Stimulated activated CD8-positive, alpha-beta memory T cell treated with anti-CD3 and anti-CD28 coated beads, Interleukin-12 subunit alpha, Interleukin-12 subunit beta, amount 100 ng/mL, for 1 hour (primary cell): ENCODE measurements at regions not wholly inside any gene's neighbourhood (a gene's known extent, or its start where the extent isn't known, plus 50 kb on each side); places are given as distances from the start of the nearest gene placed in this dataset.
"Not testable (repeated sequence)": the region's sequence is repeated elsewhere in the genome, so short reads cannot be mapped to it uniquely, and the experiment has no call there.

Source experiments
- DNase-seq: peaks from one replicate; pipeline ENCODE4 v3.0.0-alpha.2; 2020; ENCODE audit warnings: low read depth

DNA sequence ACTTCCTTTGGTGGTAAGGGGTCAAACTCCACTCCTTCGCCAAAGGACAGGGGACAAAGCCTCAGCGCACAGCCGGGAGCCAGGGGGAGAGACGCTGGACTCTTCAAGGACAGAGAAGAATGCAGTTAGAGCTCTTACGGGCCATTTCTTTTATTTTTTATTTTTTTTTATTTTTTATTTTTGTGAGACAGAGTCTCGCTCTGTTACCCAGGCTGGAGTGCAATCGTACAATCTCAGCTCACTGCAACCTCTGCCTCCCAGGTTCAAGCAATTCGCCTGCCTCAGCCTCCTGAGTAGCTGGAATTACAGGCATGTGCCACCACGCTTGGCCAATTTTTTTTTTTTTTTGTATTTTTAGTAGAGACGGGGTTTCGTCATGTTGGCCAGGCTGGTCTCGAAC, 93.2 kb upstream of the RPH3AL start, which contains the start of gene RFLNB:
Gene RFLNB (minus strand): TSS at position 101 of the 400 bp plus-strand sequence.
- not testable (repeated sequence) for DNase-seq

DNA sequence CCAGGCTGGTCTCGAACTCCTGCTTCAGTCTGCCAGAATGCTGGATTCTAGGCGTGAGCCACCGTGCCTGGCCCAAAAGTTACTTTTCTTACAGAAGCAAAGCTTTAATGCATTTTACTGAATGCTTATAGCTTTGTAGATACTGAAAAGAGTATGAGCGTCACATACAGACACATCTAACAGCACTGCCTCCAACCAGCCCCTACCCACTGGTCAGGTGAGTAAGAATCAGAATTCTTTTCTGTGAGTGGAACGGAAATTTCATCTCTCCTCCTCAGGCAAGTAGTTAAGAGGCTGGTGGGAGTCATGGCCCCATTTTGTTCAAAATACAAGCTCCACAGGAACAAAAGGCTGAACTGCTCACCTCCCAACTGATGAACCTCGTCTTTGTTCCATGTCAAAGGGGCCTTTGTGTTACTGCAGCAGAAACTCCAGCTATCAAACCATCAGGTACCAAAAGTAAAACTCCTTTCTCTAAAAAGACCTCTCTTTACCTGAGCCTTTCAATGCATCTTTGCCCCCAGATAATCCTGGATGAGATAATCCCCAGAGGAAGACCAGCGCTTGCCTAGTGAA, 92.4 kb upstream of the RPH3AL start:
- DNase-seq: no peak

DNA sequence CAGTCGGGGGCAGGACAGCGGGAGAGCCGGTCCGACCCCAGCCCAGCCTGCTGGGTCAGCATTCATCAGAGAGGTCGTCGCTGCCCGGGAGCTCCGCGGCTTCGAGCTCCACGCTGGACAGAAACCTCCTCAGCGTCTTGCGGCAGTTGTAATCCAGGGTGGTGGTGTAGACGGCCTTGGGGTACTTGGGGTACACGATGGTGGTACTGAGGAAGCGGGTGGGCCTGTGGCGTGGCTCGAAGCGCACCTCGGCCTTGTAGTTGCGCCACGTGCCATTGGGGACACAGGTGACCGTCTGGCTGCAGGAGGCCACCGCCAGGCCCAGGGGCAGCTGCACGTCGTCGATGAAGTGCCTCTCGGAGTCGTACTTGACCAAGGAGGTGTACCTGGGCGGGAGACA, 90.5 kb upstream of the RPH3AL start:
- no peak for DNase-seq

DNA sequence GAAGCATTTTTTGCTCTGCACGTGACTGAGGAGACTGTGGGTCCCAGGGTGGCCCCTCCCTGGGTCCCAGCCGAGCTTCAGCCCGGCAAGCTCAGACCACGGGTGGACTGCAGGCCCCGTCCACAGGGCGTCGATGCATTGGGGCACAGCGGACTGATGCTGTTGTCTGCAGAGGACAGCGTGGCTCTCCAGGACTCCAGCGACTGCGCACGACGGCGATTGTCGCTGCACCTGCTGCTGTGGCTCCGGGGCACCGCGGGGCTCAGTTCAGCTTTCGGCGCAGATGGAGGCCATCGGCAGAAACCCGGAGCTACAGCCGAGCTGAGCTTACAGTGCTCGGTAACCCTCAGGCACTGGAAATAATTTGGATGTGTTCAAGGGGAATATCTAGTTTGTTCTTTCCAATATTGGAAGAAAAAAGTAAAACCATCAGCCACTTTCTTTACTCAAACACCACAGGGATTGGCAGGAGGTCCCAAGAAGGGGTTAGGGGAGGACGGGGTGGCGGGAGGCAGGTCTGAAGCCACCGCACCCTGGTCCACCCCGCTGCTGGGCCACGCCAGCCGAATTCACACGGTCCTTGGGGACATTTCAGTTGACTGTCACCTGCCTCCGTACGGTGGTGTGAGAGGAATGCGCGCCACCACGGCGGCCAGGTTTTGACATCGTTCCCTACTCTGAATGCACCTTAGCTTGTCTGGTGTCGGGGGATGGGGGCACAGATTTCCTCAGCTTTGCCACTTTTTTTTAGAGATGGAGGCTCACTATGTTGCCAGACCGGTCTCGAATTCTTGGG, 88.7 kb upstream of the RPH3AL start:
- no peak for DNase-seq

DNA sequence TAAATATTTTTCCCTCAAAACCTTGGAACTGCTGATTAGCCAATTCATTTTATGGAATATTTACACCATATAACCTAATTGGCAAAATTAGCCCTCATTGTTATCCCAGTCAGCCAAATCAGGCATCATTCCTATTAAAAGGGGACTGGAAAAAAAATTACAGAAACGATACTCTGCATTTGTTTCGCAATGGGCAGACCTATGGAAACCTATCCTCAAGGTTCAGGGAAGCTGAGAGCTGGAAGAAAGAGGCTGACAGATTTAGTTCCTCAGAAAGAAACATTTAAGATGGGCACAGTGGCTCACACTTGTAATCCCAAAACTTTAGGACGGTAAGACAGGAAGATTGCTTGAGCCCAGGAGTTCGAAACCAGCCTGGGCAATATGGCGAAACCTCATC, 85.6 kb upstream of the RPH3AL start:
- DNase-seq: no peak

DNA sequence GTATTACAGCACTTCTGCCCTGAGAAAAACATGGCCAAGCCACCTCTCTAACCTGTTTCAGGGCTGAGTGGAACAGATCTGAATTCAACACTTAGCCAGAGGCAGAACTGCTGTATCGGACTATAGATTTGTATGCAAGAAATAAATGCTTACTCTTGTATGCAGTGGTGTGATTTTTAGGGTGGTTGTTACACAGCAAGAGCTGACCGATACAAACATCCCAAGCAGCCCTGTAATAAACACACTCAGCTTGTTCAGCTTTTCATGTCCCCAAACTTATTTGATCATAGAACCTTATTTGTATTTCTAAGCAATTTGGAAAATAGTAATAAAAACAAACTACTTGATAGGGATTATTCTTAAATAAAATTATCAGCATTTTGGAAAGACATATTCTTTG, 84.9 kb upstream of the RPH3AL start:
- DNase-seq: no peak

DNA sequence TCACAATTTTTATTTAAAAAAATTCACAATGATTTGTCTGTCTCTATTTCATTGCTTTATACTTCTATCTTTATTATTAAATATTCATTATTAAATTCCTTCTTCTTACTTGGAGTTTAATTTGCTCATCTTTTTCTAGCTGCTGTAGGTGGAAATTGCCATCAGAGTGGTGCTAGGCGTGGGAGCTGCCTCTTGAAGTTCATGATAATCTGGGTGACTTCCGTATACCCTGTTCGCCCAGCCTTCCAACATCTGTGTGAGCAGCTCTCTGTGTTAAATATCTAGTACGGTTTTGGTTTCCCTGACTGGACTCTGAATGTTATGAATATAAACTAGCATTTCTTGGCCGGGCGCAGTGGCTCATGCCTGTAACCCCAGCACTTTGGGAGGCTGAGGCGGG, 84.0 kb upstream of the RPH3AL start:
- DNase-seq: no peak

DNA sequence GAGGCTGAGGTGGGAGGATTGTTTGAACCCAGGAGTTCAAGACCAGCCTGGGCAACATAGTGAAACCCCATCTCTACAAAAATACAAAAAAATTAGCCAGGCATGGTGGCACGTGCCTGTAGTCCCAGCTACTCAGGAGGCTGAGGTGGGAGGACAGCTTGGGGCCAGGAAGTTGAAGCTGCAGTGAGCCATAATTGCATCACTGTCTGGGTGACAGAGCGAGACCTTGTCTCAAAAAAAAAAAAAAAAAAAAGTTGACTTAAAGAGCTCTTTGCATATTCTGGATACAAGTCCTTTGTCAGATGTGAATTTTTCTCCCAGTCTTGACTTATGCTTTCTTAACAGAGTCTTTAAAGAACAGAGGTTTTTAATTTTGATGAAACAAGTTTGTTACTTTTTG, 79.9 kb upstream of the RPH3AL start:
- not testable (repeated sequence) for DNase-seq

DNA sequence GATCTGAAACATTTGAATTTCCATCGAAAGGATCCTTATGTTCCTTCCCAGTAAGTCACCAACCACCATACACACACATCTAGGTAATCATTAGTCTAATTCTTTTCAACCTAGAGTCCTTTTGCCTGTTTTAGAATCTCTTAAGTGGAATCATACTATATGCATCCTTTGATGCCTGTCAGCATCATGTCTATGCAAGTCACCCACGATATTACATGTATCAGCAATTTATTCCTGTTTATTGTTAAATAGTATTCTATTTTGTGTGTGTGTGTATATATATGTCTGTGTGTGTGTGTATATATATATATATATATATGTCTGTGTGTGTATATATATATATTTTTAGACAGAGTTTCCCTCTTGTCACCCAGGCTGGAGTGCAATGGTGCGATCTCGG, 78.9 kb upstream of the RPH3AL start:
- no peak for DNase-seq

DNA sequence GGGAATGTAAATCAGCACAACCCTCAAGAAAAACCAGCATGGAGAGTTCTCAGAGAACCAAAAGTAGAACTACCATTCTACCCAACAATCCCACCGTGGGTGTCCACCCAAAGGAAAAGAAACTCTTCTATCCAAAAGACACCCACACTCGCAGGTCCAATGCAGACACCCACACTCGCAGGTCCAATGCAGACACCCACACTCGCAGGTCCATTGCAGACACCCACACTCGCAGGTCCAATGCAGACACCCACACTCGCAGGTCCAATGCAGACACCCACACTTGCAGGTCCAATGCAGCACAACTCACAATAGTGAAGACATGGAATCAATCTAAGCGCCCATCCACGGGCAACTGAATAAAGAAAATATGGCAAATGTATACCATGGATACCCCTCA, 77.0 kb upstream of the RPH3AL start:
- no peak for DNase-seq

DNA sequence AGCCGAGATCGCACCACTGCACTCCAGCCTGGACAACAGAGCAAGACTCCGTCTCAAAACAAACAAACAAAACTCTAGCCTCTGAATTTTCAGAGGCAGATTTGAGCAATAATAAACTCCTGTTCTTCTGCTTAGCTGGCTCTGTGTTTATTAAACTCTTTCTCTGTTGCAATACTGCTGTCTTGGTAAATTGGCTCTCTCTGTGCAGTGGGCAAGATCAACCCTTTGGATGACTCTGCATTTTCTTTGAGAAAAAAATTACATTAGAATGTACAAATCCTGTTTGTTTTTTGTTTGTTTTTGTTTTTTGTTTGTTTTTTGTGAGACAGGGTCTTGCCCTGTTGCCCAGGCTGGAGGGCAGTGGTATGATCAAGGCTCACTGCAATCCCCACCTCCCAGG, 75.8 kb upstream of the RPH3AL start:
- no peak for DNase-seq

DNA sequence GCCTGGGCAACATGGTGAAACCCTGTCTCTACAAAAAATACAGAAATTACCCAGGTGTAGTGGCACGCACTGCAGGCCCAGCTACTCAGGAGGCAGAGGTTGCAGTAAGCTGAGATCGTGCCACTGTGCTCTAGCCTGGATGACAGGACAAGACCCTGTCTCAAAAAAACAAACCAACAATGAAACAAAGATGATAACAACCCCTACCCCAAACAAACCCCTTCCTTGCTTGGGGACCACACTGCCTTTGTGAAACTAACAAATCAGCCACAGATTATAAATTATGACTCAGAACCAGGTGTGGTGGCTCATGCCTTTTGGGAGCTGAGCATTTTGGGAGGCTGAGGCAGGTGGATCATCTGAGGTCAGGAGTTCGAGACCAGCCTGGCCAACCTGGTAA, 75.3 kb upstream of the RPH3AL start:
- DNase-seq: no peak

DNA sequence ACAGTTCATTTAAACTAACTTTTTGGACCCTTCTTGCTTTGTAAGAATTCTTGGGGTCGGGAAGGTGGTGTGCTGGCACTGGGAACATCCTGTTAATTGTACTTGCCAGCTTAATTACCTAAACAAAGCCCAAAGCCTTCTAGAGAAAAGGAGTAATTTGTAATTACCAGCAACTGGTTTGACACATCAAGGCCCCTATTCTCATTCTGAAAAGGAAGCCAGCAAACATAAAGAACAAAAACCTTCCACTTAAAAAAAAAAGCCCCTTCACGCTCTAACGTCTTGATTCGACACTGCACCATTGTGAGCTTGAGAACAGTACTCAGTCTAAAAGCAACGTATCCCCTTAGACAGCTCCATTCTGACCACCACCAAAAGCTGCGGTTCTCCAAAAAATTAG, 74.7 kb upstream of the RPH3AL start:
- DNase-seq: no peak

DNA sequence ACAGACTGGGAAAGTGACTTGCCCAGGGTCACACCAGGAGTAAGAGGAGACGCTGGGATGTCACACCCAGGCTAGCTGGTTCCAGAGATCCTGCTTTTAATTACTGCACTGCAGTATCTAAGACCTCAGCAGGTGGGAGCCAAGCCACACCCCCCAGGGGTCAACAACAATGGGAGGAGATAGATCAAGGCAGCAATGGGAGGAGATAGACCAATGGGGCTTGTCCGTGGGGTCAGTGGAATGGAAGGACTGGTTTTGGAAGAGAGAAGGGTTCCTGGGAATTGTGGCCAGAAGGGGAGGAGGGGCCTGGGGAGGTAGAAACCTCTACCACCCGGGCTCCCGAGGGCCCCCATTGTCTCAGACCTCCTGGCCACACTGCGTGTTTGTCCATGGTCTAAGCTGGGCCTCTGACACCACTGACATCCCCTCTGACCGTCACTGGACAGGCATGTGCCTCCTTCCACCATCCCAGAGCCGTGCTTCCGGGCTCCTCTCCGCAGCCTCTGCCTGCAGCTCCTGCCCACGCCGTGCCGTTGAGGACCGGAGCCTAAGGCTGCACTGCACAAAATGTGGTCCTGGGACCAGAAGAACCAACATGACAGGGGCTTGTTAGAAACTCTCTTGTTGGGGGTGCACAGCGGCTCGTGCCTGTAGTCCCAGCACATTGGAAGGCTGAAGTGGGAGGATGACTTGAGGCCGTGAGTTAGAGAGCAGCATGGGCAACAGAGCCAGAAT, 69.8 kb upstream of the RPH3AL start:
- no peak for DNase-seq

DNA sequence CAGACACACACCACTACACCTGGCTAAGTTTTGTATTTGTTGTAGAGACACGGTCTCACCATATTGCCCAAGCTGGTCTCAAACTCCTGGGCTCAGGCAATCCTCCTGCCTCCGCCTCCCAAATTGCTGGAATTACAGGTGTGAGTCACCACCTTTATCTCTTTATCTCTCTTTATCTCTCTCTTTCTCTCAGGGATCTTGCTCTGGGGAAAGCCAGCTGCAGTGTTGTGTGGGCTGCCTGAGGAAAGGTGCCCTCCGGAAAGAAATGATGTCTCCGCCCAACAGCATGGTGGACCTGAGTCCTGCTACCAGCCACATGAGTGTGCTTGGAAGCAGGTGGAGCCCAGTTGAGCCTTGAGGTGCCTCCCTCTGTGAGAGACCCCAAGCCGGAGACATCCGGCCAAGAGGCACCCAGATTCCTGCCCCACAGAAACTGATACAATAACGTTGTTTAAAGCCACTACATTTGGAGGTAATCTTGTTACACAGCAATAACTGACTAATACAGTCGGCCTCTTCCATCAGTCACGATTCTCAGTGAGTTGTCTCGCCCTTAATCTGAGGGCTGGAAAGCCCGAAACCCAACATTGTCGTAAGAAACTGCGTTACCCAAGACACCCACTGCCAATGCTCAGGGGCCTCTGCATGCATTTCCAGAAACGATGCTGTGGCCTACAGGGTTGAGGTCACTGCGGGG, 68.0 kb upstream of the RPH3AL start:
- DNase-seq: no peak

DNA sequence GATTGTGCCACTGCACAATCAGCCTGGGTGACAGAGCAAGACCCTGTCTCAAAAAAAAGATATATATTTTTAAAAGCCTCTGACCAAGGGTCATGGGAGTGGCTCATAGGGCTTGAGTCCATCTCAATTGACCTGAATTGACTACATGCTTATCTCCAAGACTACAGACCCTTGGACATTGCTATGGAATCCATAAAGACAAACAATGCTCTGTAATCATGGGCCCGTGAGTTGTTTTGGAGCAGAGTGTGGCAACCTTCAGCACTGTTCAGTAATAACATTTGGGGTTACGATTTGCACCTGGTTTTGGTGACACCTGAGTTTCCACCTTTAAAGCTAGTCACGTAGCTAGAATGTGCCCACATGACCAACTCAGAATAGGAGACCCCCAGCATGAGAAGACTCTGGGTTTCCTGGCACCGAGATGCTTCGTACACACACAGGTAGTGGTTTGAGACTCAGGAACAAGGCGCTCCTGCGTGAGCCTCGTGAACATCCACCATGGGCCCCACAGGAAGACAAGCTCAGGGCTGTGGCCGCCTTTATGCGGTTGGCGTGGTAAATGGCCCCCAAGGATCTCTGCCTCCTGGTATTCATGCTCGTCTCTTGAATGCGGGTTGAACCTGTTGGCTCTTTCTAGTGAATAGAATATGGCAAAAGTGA, 66.6 kb upstream of the RPH3AL start:
- no peak for DNase-seq

DNA sequence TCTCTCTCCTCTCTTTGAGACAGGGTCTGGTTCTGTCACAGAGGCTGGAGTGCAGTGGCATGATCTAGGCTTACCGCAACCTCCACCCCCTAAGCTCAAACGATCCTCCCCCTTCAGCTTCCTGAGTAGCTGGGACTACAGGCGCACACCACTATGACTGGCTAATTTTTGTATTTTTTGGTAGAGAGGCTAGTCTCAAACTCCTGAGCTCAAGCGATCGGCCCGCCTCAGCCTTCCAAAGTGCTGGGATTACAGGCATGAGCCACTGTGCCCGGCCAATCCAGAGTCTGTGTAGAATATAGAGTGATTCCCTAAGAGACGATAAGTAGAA, 65.8 kb upstream of the RPH3AL start:
- no peak for DNase-seq

DNA sequence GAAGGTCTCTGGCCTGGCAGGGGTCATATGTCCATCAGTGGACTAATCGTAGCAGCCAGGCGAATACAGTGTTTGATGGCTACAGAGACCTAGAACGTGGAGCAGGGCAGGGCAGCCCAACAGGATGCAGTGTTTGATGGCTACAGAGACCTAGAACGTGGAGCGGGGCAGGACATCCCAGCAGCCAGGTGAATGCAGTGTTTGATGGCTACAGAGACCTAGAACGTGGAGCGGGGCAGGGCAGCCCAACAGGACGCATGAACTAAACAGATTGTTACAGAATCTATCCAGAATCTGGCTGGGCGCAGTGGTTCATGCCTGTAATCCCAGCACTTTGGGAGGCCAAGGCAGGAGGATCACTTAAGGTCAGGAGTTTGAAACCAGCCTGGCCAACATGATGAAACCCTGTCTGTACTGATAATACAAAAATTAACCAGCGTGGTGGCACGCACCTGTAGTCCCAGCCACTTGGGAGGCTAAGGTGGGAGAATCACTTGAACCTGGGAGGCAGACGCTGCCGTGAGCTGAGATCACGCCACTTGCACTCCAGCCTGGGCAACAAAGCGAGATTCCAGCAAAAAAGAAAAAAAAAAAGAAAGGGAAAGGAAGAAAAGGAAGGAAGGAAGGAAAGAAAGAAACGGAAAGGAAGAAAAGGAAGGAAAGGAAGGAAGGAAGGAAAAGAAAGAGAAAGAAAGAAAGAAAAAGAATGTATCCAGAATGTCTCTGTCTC, 65.2 kb upstream of the RPH3AL start:
- DNase-seq: no peak

DNA sequence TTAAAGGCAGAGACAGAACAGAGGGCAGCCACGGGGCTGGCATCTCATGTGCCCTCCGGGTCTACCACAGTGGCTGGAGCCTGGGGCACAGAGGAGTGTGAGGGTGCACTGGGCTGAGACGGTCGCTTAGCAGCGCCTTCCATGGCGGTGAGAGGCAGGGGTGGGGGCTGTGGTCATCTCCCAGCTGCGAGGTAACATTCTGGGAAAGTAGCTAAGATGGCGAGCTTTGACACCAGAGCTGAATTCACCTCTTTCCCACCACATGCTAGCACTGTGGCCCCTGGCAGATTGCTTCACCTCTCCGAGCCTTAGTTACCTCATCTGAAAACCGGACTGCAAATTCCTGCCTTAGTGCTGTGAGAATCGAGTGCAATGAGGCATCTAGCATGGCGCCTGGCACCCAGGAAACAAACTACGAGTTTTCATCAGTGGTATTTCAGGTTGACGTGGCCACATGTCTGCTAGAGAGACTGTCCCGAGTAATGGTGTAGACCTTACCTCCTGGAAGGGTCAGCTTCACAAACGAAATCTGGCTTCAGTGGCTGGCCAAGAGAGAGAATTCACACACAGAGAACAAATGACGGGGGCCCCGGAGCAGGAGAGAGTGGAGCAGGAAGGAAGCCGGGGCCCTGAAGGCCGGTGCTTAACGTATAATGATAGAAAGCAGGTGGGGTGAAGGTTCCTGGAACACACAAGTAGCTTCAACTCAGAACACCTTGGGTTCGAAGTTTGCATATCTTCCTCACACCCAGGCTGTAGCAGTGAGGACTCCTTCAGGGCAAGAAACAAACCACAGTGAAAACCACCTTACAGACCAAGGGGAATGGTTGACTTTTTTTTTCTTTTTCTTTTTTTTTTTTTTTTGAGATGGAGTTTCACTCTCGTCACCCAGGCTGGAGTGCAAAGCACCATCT, 63.9 kb upstream of the RPH3AL start:
- DNase-seq: no peak

DNA sequence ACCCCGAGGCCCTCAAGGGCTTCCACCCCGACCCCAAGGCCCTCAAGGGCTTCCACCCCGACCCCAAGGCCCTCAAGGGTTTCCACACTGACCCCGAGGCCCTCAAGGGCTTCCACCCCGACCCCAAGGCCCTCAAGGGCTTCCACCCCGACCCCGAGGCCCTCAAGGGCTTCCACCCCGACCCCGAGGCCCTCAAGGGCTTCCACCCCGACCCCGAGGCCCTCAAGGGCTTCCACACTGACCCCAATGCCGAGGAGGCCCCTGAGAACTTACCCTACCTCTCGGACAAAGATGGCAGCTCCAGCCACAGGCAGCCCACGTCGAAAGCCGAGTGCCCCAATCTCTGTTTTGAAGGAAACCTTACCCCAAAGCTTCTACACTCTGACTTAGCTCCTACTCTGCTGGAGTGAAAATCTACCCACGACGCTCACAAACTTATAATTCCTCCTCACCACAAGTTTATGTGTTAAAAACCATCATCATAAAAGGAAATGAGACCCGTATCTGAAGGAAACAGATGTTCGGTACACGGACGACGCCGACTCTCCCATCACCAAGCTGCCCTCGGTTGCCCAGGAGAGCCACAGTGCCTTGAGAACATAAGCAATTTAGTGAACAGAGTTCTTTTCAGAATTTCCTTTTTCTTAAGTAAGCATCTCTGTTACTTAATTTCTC, 61.2 kb upstream of the RPH3AL start:
- DNase-seq: no peak
